ENCODE measurements at regions not wholly inside any gene's neighbourhood (a gene's known extent, or its start where the extent isn't known, plus 50 kb on each side); places are given as distances from the start of the nearest gene placed in this dataset.

- H3K36me3 ChIP-seq = no peaks in the 10 kb centered on the region
- no peaks in the 10 kb centered on the region for H3K9me3 ChIP-seq
- H3K4me3 ChIP-seq = no peak overlapping the region
- H3K4me1 ChIP-seq = no peaks in the 10 kb centered on the region
- no peaks in the 10 kb centered on the region for H3K27me3 ChIP-seq
- TF ChIP-seq, protein P1, sequence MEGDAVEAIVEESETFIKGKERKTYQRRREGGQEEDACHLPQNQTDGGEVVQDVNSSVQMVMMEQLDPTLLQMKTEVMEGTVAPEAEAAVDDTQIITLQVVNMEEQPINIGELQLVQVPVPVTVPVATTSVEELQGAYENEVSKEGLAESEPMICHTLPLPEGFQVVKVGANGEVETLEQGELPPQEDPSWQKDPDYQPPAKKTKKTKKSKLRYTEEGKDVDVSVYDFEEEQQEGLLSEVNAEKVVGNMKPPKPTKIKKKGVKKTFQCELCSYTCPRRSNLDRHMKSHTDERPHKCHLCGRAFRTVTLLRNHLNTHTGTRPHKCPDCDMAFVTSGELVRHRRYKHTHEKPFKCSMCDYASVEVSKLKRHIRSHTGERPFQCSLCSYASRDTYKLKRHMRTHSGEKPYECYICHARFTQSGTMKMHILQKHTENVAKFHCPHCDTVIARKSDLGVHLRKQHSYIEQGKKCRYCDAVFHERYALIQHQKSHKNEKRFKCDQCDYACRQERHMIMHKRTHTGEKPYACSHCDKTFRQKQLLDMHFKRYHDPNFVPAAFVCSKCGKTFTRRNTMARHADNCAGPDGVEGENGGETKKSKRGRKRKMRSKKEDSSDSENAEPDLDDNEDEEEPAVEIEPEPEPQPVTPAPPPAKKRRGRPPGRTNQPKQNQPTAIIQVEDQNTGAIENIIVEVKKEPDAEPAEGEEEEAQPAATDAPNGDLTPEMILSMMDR (IDR thresholded peaks at IDR 0.05) = no peak
- TF ChIP-seq POLR2A (IDR thresholded peaks at IDR 0.05) = no peak
- H3K27ac ChIP-seq = no peak overlapping the region
- DNase-seq = no peak
Observed at GRCh38 chr12:97751704-97752103, 289.1 kb downstream of the RMST start.

DNA sequence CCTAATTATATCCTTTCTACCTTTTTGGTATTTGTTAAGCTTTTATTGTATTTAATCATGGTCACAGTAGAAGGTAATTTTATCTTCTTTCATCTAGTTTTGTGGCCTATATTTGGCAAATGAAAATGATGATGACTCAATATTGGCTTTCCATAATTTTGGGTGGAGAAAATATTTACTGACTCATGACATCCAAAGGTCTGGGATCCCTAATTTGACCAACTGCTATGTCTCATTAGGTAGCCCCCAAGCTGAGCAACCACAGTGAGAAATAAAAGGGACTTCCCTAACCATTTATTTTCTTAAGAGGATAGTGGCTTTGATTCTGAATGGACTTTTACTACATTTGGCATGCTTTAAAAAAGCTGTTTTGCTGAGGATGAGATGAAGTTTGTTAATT lies 289.5 kb downstream of the RMST start:
- Histone ChIP-seq H3K4me1 (no peaks in the 10 kb centered on the region), H3K36me3 (no peaks in the 10 kb centered on the region), H3K27ac (no peak overlapping the region), H3K9me3 (no peaks in the 10 kb centered on the region), H3K4me3 (no peak overlapping the region), H3K27me3 (no peaks in the 10 kb centered on the region)
- no peak for DNase-seq
- TF ChIP-seq POLR2A (IDR thresholded peaks at IDR 0.05) = no peak
- TF ChIP-seq, protein P1 (IDR thresholded peaks at IDR 0.05) = no peak

DNA sequence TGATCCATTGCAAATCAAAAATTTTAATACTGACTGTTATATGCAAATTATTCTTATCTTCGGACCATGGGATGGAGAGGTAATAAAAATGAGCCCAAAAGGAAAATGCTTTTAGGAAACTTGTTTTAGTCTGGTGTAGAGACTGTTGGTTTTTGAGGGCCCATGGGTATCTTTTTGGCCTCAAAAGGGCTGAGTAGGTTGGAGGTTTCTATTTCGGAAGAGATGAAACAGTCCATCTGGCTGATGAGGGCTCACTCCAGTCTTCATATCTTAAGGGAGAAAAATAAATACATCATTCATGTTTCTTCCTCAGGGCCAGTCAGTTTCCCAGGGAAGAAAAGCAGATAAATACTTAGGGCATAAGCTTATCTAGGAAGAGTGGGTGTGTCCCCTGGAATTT lies 290.7 kb downstream of the RMST start:
- Histone ChIP-seq H3K9me3 (no peaks in the 10 kb centered on the region), H3K36me3 (no peaks in the 10 kb centered on the region), H3K27me3 (no peaks in the 10 kb centered on the region), H3K4me1 (no peaks in the 10 kb centered on the region), H3K4me3 (no peak overlapping the region), H3K27ac (no peak overlapping the region)
- DNase-seq = no peak
- TF ChIP-seq, protein P1 (IDR thresholded peaks at IDR 0.05) = no peak
- no peak for TF ChIP-seq POLR2A (IDR thresholded peaks at IDR 0.05)

DNA sequence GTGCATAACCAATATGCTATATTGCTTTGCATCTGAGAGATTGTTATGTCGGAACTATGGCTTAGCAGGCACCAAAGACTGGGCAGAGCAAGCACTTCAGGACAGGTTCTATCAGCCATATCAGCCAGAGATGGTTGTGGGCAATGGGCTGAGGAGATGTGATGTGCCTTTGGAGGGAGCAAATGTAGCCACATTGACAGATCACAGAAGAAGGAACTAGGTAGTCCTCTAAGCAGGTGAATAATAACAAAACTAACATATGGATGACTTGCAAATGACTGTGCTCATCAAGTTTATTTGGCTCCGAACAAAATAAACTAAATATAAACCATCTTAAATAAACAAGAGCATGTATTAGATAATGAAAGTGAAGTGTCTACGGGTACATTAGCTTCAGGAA lies 291.7 kb downstream of the RMST start:
- no peak for DNase-seq
- Histone ChIP-seq H3K27me3 (no peaks in the 10 kb centered on the region), H3K27ac (no peak overlapping the region), H3K36me3 (no peaks in the 10 kb centered on the region), H3K4me1 (no peaks in the 10 kb centered on the region), H3K4me3 (no peak overlapping the region), H3K9me3 (no peaks in the 10 kb centered on the region)
- no peak for TF ChIP-seq POLR2A (IDR thresholded peaks at IDR 0.05)
- TF ChIP-seq, protein P1 (IDR thresholded peaks at IDR 0.05) = no peak

DNA sequence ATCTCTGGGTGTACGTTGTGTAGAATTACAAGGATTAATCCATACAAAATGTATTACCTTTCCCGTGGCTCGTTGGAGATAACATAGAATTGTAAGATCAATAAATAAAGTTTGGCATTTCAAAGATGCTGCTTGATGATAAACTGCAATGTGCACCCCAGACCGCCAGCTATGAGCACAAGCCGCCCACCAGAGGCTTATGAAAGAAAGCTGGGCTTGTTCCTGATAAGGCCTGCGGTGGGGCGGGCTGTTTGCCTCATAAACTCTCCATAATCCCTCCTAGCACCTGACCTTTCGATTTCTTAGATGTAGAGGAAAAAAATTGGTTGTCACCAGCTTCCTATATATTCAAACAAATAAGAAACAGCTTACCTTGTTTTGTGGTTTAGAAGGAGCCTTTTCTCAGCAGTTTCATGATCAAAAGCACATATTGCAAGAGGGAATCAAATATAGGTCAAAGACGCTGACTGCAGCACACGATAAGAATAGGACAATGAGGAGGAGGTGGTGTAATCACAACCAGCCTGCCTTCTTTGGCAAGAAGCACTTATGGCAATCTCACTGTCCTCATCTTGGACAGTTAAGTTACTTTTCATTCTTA lies 293.6 kb downstream of the RMST start:
- Histone ChIP-seq H3K36me3 (no peaks in the 10 kb centered on the region), H3K4me3 (no peak overlapping the region), H3K4me1 (no peaks in the 10 kb centered on the region), H3K9me3 (no peaks in the 10 kb centered on the region), H3K27me3 (no peaks in the 10 kb centered on the region), H3K27ac (no peak overlapping the region)
- TF ChIP-seq POLR2A (IDR thresholded peaks at IDR 0.05) = no peak
- TF ChIP-seq, protein P1 (IDR thresholded peaks at IDR 0.05) = no peak
- no peak for DNase-seq

GRCh38 chr12:97756741-97757140 lies 294.1 kb downstream of the RMST start:
- Histone ChIP-seq H3K4me1 (no peaks in the 10 kb centered on the region), H3K4me3 (no peak overlapping the region), H3K36me3 (no peaks in the 10 kb centered on the region), H3K27ac (no peak overlapping the region), H3K27me3 (no peaks in the 10 kb centered on the region), H3K9me3 (no peaks in the 10 kb centered on the region)
- DNase-seq = no peak
- TF ChIP-seq POLR2A (IDR thresholded peaks at IDR 0.05) = no peak
- TF ChIP-seq, protein P1 (IDR thresholded peaks at IDR 0.05) = no peak

All from Peyer's patch (tissue), 4 donors.